ENCODE measurements at regions not wholly inside any gene's neighbourhood (a gene's known extent, or its start where the extent isn't known, plus 50 kb on each side); places are given as distances from the start of the nearest gene placed in this dataset.
"Not testable (repeated sequence)": the region's sequence is repeated elsewhere in the genome, so short reads cannot be mapped to it uniquely, and the experiment has no call there.

DNA sequence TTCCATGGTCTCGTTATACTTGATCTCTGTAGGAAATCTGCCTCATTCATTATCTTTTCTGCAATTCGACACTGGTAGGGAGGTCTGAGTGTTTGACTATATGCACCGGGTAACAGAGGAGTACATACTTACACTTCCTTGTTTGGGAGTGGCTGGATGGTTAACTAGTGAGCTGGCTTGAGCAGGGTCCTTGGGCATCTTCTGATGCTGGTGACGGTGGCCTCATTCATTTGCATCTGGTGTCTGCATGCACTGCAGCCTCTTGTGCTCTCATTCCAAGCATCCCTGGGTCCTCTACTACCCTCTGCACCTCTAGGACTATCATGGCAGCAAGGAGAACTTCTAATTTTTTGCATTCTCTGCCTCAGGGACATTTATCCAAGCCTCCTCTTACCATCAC lies 100.0 kb upstream of the TCF4 start:
- Histone ChIP-seq H3K27me3 (ENCODE audit: control insufficient read depth, insufficient read depth, low read length) (no peaks in the 10 kb centered on the region), H3K9me3 (ENCODE audit: control insufficient read depth, insufficient read depth, low read length) (no peaks in the 10 kb centered on the region), H3K27ac (ENCODE audit: low read depth, low read length) (no peak overlapping the region), H3K4me3 (ENCODE audit: low read depth, low read length) (no peak overlapping the region)
- DNase-seq (ENCODE audit: low read depth, low spot score) = no peak
- TF ChIP-seq CTCF (IDR thresholded peaks at IDR 0.05; ENCODE audit: low read depth, low read length) = no peak
- CTCF ChIA-PET = no interaction called here
- POLR2A ChIA-PET = no interaction called here

DNA sequence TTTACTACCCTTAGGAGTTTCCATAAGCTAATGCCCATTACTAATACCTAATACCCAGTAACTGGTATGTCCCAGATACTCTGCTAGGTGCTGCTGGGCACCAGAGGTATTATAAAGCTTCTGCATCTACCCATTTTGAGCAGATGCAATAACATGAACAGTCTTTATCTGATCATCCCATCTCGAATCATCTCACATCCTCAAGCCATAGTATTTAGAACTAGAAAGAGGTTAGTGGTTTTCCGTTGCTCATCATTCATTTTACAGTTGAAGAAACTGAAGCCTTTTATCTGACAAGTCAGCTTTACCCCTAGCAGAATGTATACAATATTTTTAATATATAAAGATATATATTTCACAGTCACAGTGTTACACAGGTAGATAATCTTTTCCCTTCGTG lies 99.1 kb upstream of the TCF4 start:
- Histone ChIP-seq H3K4me3 (ENCODE audit: low read depth, low read length) (no peak overlapping the region), H3K9me3 (ENCODE audit: control insufficient read depth, insufficient read depth, low read length) (no peaks in the 10 kb centered on the region), H3K27ac (ENCODE audit: low read depth, low read length) (no peak overlapping the region), H3K27me3 (ENCODE audit: control insufficient read depth, insufficient read depth, low read length) (no peaks in the 10 kb centered on the region)
- ChIA-PET POLR2A (no interaction called here), CTCF (no interaction called here)
- no peak for DNase-seq (ENCODE audit: low read depth, low spot score)
- no peak for TF ChIP-seq CTCF (IDR thresholded peaks at IDR 0.05; ENCODE audit: low read depth, low read length)

- no peak overlapping the region for H3K27ac ChIP-seq (ENCODE audit: low read depth, low read length)
- no peak for DNase-seq (ENCODE audit: low read depth, low spot score)
- TF ChIP-seq CTCF (IDR thresholded peaks at IDR 0.05; ENCODE audit: low read depth, low read length) = no peak
- POLR2A ChIA-PET = no interaction called here
- no peaks in the 10 kb centered on the region for H3K9me3 ChIP-seq (ENCODE audit: control insufficient read depth, insufficient read depth, low read length)
- H3K27me3 ChIP-seq (ENCODE audit: control insufficient read depth, insufficient read depth, low read length) = no peaks in the 10 kb centered on the region
- no peak overlapping the region for H3K4me3 ChIP-seq (ENCODE audit: low read depth, low read length)
- CTCF ChIA-PET = no interaction called here
These were observed 97.6 kb upstream of the TCF4 start for GRCh38 chr18:55685638-55686037.

DNA sequence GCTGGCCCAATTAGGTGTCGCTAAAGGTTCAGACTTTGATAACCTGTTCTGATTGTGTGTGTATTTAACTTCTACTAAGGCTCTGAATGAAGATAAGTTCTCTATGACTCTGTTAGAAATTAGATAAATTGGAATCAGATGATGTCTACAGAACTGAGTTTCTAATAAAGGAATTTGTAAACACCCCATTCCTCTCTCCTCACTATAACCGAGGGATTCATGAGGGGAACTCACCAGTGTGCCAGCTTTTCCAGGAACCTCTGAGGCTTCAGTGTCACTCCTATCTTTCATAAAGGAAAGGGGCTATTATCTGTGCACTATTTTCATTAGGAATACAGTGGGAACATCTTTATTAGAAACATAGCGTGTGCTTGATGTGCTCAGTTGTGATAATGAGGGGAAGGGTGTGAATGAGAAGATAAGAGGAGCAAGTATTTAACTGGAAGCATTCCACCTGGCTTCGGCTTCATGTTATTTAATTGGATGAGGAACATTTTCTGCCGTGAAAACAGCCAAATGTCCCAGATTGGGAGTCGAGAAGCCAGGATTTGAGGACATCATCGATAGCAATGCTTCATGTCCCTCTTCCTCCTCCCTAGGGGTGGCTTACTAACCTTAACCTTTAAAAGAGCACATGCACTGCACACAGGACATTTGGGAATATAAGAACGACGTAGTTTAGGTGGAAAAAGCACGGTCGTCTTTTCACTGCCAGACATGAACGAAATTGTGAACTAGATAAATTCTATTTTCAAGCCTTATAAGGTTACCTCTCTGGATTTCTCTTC lies 84.8 kb upstream of the TCF4 start:
- no peak for TF ChIP-seq CTCF (IDR thresholded peaks at IDR 0.05; ENCODE audit: low read depth, low read length)
- ChIA-PET POLR2A (no interaction called here), CTCF (no interaction called here)
- H3K27ac ChIP-seq (ENCODE audit: low read depth, low read length) = no peak overlapping the region
- no peaks in the 10 kb centered on the region for H3K9me3 ChIP-seq (ENCODE audit: control insufficient read depth, insufficient read depth, low read length)
- H3K4me3 ChIP-seq (ENCODE audit: low read depth, low read length) = no peak overlapping the region
- DNase-seq (ENCODE audit: low read depth, low spot score) = no peak
- no peaks in the 10 kb centered on the region for H3K27me3 ChIP-seq (ENCODE audit: control insufficient read depth, insufficient read depth, low read length)

DNA sequence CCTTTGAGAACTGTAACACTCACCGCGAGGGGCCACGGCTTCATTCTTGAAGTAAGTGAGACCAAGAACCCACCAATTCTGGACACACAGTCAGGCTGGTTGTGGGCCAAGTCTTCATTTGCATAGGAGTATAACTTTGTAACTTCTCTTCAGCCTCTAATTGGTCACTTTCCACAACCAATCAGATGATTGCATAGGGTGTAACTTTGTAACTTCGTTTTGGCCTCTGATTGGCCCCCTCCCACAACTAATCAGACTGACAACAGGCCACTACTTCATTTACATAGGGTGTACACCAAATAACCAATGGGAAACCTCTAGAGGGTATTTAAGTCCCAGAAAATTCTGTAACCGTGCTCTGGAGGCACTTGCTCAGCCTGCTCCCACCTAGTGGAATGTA lies 77.5 kb upstream of the TCF4 start:
- DNase-seq (ENCODE audit: low read depth, low spot score) = no peak
- TF ChIP-seq CTCF (IDR thresholded peaks at IDR 0.05; ENCODE audit: low read depth, low read length) = no peak
- ChIA-PET POLR2A (no interaction called here), CTCF (no interaction called here)
- H3K27me3 ChIP-seq (ENCODE audit: control insufficient read depth, insufficient read depth, low read length) = no peaks in the 10 kb centered on the region
- peaks cover 7% of the 10 kb centered on the region; the same call in 1 of the 2 replicates for H3K9me3 ChIP-seq (ENCODE audit: control insufficient read depth, insufficient read depth, low read length)
- H3K27ac ChIP-seq (ENCODE audit: low read depth, low read length) = no peak overlapping the region
- H3K4me3 ChIP-seq (ENCODE audit: low read depth, low read length) = no peak overlapping the region

DNA sequence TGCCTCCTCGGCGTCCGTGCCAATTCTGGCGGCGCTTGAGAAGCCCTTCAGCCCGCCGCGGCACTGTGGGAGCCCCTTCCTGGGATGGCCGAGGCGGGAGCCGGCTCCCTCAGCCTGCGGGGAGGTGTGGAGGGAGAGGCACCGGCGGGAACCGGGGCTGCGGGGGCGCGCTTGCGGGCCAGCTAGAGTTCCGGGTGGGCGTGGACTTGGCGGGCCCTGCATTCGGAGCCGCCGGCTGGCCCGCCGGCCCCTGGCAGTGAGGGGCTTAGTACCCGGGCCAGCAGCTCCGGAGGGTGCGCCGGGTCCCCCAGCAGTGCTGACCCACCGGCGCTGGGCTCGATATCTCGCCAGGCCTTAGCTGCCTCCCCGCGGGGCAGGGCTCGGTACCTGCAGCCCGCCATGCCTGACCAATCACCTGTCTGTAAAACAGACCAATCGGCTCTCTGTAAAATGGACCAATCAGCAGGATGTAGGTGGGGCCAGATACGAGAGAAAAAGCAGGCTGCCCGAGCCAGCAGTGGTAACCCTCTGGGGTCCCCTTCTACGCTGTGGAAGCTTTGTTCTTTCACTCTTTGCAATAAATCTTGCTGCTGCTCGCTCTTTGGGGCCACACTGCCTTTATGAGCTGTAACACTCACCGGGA lies 76.9 kb upstream of the TCF4 start:
- CTCF ChIA-PET; DNase-seq (ENCODE audit: low read depth, low spot score); H3K27ac ChIP-seq (ENCODE audit: low read depth, low read length); H3K9me3 ChIP-seq (ENCODE audit: control insufficient read depth, insufficient read depth, low read length); POLR2A ChIA-PET; H3K4me3 ChIP-seq (ENCODE audit: low read depth, low read length); H3K27me3 ChIP-seq (ENCODE audit: control insufficient read depth, insufficient read depth, low read length): not testable (repeated sequence)

Measured in AG04450 (cell line).